ENCODE measurements at regions not wholly inside any gene's neighbourhood (a gene's known extent, or its start where the extent isn't known, plus 50 kb on each side); places are given as distances from the start of the nearest gene placed in this dataset.

DNA sequence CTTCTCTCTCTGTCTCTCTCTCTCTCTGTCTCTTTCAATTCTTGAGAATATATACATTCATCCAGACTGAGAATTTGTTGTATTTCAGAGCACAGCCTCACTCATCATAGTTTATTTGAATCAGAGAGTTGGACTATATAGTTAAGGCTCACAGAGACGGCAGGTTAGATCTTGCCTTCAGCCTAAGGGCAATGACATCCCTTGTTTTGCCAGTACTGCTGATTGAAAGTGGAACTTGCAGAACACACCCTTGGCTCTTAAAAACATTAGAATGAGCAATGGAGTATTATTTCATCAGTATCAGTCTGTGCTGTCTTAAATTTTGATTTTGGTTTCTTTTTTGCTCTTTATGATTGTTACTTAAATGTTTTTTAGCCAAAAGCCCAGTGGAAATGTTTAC, 62.0 kb upstream of the DSG1 start:
- no peaks in the 10 kb centered on the region for H3K27me3 Mint-ChIP-seq (ENCODE audit: insufficient read depth, unreplicated experiment)
- Histone ChIP-seq H3K4me1 (peaks cover under 1% of the 10 kb centered on the region), H3K9me3 (no peaks in the 10 kb centered on the region), H3K36me3 (ENCODE audit: control insufficient read depth, insufficient read depth, low read length) (no peaks in the 10 kb centered on the region), H3K27me3 (replicated peaks; ENCODE audit: control insufficient read depth, insufficient read depth, low read length) (no peaks in the 10 kb centered on the region), H3K4me3 (ENCODE audit: low read depth, low read length) (no peak overlapping the region)
- no peak for TF ChIP-seq CTCF (IDR thresholded peaks at IDR 0.05; ENCODE audit: insufficient read depth in 1 of 2, low read depth in 1 of 2, low read length in 1 of 2, severe bottlenecking in 1 of 2, unreplicated experiment in 1 of 2)
- H3K4me1 Mint-ChIP-seq (ENCODE audit: low read depth, unreplicated experiment) = peaks cover 5% of the 10 kb centered on the region
- no peaks in the 10 kb centered on the region for H3K9me3 Mint-ChIP-seq (ENCODE audit: unreplicated experiment)
- CTCF ChIA-PET = no interaction called here
- BruUV-seq (replicated peaks) = no TSS peak
- H3K36me3 Mint-ChIP-seq (ENCODE audit: insufficient read depth, unreplicated experiment) = no peaks in the 10 kb centered on the region
- intact Hi-C loops (cut with micrococcal nuclease; ENCODE audit: unreplicated experiment) = no loop called here
- POLR2A ChIA-PET = no interaction called here
- no peak overlapping the region for H3K4me3 Mint-ChIP-seq (ENCODE audit: unreplicated experiment)
- no peak overlapping the region for H3K27ac Mint-ChIP-seq (ENCODE audit: unreplicated experiment)
- DNase-seq = no peak

GRCh38 chr18:31258789-31259188, 59.2 kb upstream of the DSG1 start:
- Histone ChIP-seq H3K36me3 (ENCODE audit: control insufficient read depth, insufficient read depth, low read length) (no peaks in the 10 kb centered on the region), H3K9me3 (no peaks in the 10 kb centered on the region), H3K4me3 (ENCODE audit: low read depth, low read length) (no peak overlapping the region), H3K4me1 (peaks cover 21% of the 10 kb centered on the region), H3K27me3 (replicated peaks; ENCODE audit: control insufficient read depth, insufficient read depth, low read length) (no peaks in the 10 kb centered on the region)
- intact Hi-C loops (cut with micrococcal nuclease; ENCODE audit: unreplicated experiment) = no loop called here
- no peak overlapping the region for H3K27ac Mint-ChIP-seq (ENCODE audit: unreplicated experiment)
- TF ChIP-seq CTCF (IDR thresholded peaks at IDR 0.05; ENCODE audit: insufficient read depth in 1 of 2, low read depth in 1 of 2, low read length in 1 of 2, severe bottlenecking in 1 of 2, unreplicated experiment in 1 of 2) = no peak
- no peaks in the 10 kb centered on the region for H3K36me3 Mint-ChIP-seq (ENCODE audit: insufficient read depth, unreplicated experiment)
- H3K9me3 Mint-ChIP-seq (ENCODE audit: unreplicated experiment) = no peaks in the 10 kb centered on the region
- no peaks in the 10 kb centered on the region for H3K27me3 Mint-ChIP-seq (ENCODE audit: insufficient read depth, unreplicated experiment)
- no peak overlapping the region for H3K4me3 Mint-ChIP-seq (ENCODE audit: unreplicated experiment)
- ChIA-PET POLR2A (no interaction called here), CTCF (no interaction called here)
- no TSS peak for BruUV-seq (replicated peaks)
- no peak for DNase-seq
- H3K4me1 Mint-ChIP-seq (ENCODE audit: low read depth, unreplicated experiment) = peaks cover 5% of the 10 kb centered on the region

- intact Hi-C loops (cut with micrococcal nuclease; ENCODE audit: unreplicated experiment) = loop anchor here (1.0 to 5.0 kb wide), 5 partner anchors 19 to 250 kb away; partner anchors contain the start of gene DSG2
- Histone ChIP-seq H3K9me3 (no peaks in the 10 kb centered on the region), H3K4me1 (peaks cover 21% of the 10 kb centered on the region), H3K36me3 (ENCODE audit: control insufficient read depth, insufficient read depth, low read length) (no peaks in the 10 kb centered on the region), H3K27me3 (replicated peaks; ENCODE audit: control insufficient read depth, insufficient read depth, low read length) (no peaks in the 10 kb centered on the region), H3K4me3 (ENCODE audit: low read depth, low read length) (no peak overlapping the region)
- DNase-seq = peak in 1 of 2 experiments; percentile 56
- no peak for TF ChIP-seq CTCF (IDR thresholded peaks at IDR 0.05; ENCODE audit: insufficient read depth in 1 of 2, low read depth in 1 of 2, low read length in 1 of 2, severe bottlenecking in 1 of 2, unreplicated experiment in 1 of 2)
- Mint-ChIP-seq H3K27me3 (ENCODE audit: insufficient read depth, unreplicated experiment) (no peaks in the 10 kb centered on the region), H3K4me3 (ENCODE audit: unreplicated experiment) (no peak overlapping the region), H3K36me3 (ENCODE audit: insufficient read depth, unreplicated experiment) (no peaks in the 10 kb centered on the region), H3K4me1 (ENCODE audit: low read depth, unreplicated experiment) (peaks cover 5% of the 10 kb centered on the region), H3K9me3 (ENCODE audit: unreplicated experiment) (no peaks in the 10 kb centered on the region), H3K27ac (ENCODE audit: unreplicated experiment) (peak overlapping the region; percentile 84)
- BruUV-seq (replicated peaks) = no TSS peak
- ChIA-PET CTCF (no interaction called here), POLR2A (no interaction called here)
These were observed 56.0 kb upstream of the DSG1 start for GRCh38 chr18:31261792-31262582.

Data from Caco-2 (cell line).